ENCODE measurements at regions not wholly inside any gene's neighbourhood (a gene's known extent, or its start where the extent isn't known, plus 50 kb on each side); places are given as distances from the start of the nearest gene placed in this dataset.

DNA sequence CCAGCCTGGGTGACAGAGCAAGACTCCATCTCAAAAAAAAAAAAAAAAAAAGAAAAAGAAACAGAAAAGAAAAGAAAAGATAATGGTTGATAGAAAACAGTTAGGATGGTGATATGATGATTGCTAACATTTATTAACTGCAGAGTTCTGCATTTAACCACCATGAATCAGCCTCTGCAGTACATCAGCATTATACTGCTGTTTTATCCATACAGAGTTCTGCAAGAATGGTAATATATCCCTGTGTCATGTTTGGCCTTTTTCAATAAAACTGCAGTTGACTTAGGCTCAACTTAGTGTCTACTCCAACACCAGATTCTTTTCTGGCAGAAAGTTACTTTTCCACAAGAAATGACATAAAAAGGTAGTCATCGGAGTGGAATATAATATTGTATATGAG is 62.6 kb downstream of the DUSP6 start:
- no peaks in the 10 kb centered on the region for H3K36me3 ChIP-seq
- H3K4me3 ChIP-seq: no peak overlapping the region
- intact Hi-C loops (cut with DNase I): no loop called here
- H3K4me1 ChIP-seq: no peaks in the 10 kb centered on the region
- no peaks in the 10 kb centered on the region for H3K9me3 ChIP-seq
- no peak for DNase-seq
- H3K27me3 ChIP-seq: no peaks in the 10 kb centered on the region
- no peak overlapping the region for H3K27ac ChIP-seq
- TF ChIP-seq, protein P1, sequence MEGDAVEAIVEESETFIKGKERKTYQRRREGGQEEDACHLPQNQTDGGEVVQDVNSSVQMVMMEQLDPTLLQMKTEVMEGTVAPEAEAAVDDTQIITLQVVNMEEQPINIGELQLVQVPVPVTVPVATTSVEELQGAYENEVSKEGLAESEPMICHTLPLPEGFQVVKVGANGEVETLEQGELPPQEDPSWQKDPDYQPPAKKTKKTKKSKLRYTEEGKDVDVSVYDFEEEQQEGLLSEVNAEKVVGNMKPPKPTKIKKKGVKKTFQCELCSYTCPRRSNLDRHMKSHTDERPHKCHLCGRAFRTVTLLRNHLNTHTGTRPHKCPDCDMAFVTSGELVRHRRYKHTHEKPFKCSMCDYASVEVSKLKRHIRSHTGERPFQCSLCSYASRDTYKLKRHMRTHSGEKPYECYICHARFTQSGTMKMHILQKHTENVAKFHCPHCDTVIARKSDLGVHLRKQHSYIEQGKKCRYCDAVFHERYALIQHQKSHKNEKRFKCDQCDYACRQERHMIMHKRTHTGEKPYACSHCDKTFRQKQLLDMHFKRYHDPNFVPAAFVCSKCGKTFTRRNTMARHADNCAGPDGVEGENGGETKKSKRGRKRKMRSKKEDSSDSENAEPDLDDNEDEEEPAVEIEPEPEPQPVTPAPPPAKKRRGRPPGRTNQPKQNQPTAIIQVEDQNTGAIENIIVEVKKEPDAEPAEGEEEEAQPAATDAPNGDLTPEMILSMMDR (IDR thresholded peaks at IDR 0.05): no peak
- no peak overlapping the region for H3K9ac ChIP-seq (ENCODE audit: low read depth in 2 of 2, low read length in 2 of 2)

DNA sequence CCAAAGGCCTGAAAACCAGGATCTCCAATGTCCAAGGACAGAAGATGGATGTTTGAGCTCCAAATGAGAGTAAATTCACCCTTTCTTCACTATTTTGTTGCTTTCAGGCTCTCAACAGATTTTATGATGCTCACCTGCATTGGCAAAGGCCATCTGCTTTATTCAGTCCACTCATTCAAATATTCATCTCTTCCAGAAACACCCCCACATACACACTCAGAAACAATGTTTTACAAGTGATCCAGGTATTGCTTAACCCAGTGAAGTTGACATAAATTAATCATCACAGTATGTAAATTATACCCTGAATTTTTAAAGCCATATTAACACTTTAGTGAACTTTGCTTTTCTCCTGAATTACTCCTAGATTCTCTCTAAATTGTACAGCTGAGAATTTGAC is 63.3 kb downstream of the DUSP6 start:
- intact Hi-C loops (cut with DNase I): no loop called here
- no peak overlapping the region for H3K4me3 ChIP-seq
- H3K4me1 ChIP-seq: no peaks in the 10 kb centered on the region
- no peak overlapping the region for H3K9ac ChIP-seq (ENCODE audit: low read depth in 2 of 2, low read length in 2 of 2)
- DNase-seq: no peak
- TF ChIP-seq, protein P1 (IDR thresholded peaks at IDR 0.05): no peak
- no peaks in the 10 kb centered on the region for H3K9me3 ChIP-seq
- H3K27me3 ChIP-seq: no peaks in the 10 kb centered on the region
- H3K36me3 ChIP-seq: no peaks in the 10 kb centered on the region
- H3K27ac ChIP-seq: no peak overlapping the region

DNA sequence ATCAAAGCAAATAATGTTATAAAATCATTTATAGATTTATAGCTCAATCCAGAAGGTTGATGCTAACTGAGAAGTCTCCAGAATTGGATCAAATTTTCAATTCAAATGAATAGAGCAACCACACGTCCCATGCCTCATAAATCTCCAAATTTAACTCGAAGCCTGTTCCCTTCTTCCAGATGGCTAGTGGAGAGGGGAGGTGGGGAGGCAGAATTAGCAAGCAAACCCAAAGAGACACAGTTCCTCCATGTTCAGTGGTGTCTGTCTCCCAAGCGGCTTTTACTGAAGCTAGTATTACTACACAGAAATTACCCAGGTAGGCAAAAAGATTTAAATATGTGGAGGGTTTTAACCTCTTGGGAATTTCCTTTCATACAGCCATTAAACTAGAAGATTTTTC is 65.8 kb downstream of the DUSP6 start:
- Histone ChIP-seq H3K9ac (ENCODE audit: low read depth in 2 of 2, low read length in 2 of 2) (no peak overlapping the region), H3K27ac (no peak overlapping the region)
- DNase-seq: no peak

DNA sequence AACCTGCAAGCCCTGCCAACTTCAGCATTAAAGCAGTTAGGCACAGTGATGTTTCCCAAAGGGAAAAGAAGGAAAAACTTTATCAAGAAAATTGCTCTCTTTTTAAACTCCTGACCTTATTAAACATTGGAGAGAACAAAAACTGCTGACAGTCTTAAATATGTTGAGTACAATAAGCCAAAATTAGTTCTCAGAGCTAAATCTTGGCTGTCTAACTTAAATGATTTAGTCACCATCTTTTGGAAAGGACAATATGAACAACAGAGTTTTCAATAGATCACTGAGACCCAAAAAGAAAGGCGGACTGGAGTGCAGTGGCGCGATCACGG is 70.8 kb downstream of the DUSP6 start:
- Histone ChIP-seq H3K9ac (ENCODE audit: low read depth in 2 of 2, low read length in 2 of 2) (no peak overlapping the region), H3K27me3 (no peaks in the 10 kb centered on the region), H3K36me3 (no peaks in the 10 kb centered on the region), H3K4me1 (no peaks in the 10 kb centered on the region), H3K9me3 (no peaks in the 10 kb centered on the region), H3K4me3 (no peak overlapping the region), H3K27ac (peak overlapping the region; percentile 10)
- no peak for DNase-seq
- intact Hi-C loops (cut with DNase I): no loop called here
- TF ChIP-seq, protein P1 (IDR thresholded peaks at IDR 0.05): no peak

More for the DNA sequence above, 65.8 kb downstream of the DUSP6 start:
- intact Hi-C loops (cut with DNase I): no loop called here
- Histone ChIP-seq H3K4me3 (no peak overlapping the region), H3K36me3 (no peaks in the 10 kb centered on the region), H3K27me3 (no peaks in the 10 kb centered on the region), H3K9me3 (no peaks in the 10 kb centered on the region), H3K4me1 (no peaks in the 10 kb centered on the region)
- TF ChIP-seq, protein P1 (IDR thresholded peaks at IDR 0.05): no peak

DNA sequence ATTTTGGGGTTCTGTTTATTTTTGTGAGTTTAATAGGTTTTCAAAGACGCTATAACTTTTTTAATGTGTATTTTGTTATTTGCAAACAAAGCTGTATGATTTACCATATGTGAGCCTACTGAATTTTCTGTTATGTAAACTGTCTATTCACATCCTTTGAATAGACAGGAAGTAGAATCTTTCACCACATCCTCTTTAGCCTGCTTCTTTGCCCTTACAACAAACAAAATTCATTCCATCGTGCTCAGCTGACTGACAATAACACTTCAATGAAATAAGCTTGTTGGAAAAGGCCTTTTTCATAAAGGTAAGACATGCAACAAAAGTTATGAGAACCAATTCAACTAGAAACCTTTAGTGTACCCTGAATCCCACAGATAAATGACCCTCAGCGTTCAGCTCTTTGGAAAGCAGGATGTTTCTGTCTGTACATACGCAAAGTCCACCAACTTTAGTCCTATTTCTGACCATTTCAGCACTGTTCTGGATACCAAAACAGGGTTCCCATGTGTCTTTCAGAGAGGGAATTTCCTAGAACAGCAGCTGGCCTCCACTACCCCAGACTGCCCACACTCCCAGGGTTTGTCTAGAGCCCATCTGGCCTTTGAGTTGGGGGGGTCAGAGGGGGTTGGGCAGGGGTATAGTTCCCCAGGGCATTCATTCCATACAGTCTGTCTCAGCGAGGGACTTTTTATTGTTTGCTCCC is 71.3 kb downstream of the DUSP6 start:
- intact Hi-C loops (cut with DNase I): no loop called here
- Histone ChIP-seq H3K4me1 (no peaks in the 10 kb centered on the region), H3K36me3 (no peaks in the 10 kb centered on the region), H3K9me3 (no peaks in the 10 kb centered on the region), H3K27me3 (no peaks in the 10 kb centered on the region), H3K9ac (ENCODE audit: low read depth in 2 of 2, low read length in 2 of 2) (no peak overlapping the region), H3K4me3 (no peak overlapping the region), H3K27ac (peak overlapping the region; percentile 10)
- no peak for DNase-seq
- TF ChIP-seq, protein P1 (IDR thresholded peaks at IDR 0.05): no peak

Data from colonic mucosa (tissue), 4 donors.